HEK293T (cell line): ENCODE measurements at regions not wholly inside any gene's neighbourhood (a gene's known extent, or its start where the extent isn't known, plus 50 kb on each side); places are given as distances from the start of the nearest gene placed in this dataset.
"Not testable (repeated sequence)": the region's sequence is repeated elsewhere in the genome, so short reads cannot be mapped to it uniquely, and the experiment has no call there.

Source experiments
- CTCF ChIA-PET: fragments of 350-600 bp; formaldehyde crosslinking; extraction: SDS; loops from one replicate; lab custom pipeline; 2021; ENCODE audit warnings: antibody characterized with exemption, inconsistent platforms; lab: Yijun Ruan, JAX
- POLR2A ChIA-PET: fragments of 350-600 bp; formaldehyde crosslinking; extraction: SDS; loops from one replicate; lab custom pipeline; 2020; ENCODE audit warnings: antibody characterized with exemption, inconsistent platforms; lab: Yijun Ruan, JAX
- DNase-seq: peaks from one replicate; pipeline ENCODE4 v3.0.0; 2012; ENCODE audit warnings: mixed read lengths; ENCODE audit errors: extremely low spot score
- ARNT ChIP-seq: fragments of 450-650 bp; IDR thresholded peaks from 2 replicates; pipeline ENCODE4 v1.6.1; 2017; ENCODE audit warnings: mild to moderate bottlenecking
- BHLHE40 ChIP-seq: fragments of 450-650 bp; IDR thresholded peaks from 2 replicates; pipeline ENCODE4 v1.6.1; 2016; ENCODE audit warnings: mild to moderate bottlenecking, moderate library complexity, borderline replicate concordance
- CTBP1 ChIP-seq: fragments of 450-650 bp; IDR thresholded peaks from 2 replicates; pipeline ENCODE4 v1.6.1; 2016; ENCODE audit warnings: borderline replicate concordance
- ELF4 ChIP-seq: fragments of 450-650 bp; IDR thresholded peaks from 2 replicates; pipeline ENCODE4 v1.6.1; 2017; ENCODE audit warnings: antibody characterized with exemption
- FOXA1 ChIP-seq: fragments of 450-650 bp; IDR thresholded peaks from 2 replicates; pipeline ENCODE4 v1.6.1; 2016; ENCODE audit warnings: mild to moderate bottlenecking
- FOXK2 ChIP-seq: fragments of 450-650 bp; IDR thresholded peaks from 2 replicates; pipeline ENCODE4 v1.6.1; 2016; ENCODE audit warnings: mild to moderate bottlenecking
- FOXM1 ChIP-seq: fragments of 450-650 bp; IDR thresholded peaks from 2 replicates; pipeline ENCODE4 v1.6.1; 2017; ENCODE audit warnings: mild to moderate bottlenecking, borderline replicate concordance
- HDGF ChIP-seq: fragments of 450-650 bp; IDR thresholded peaks from 2 replicates; pipeline ENCODE4 v1.6.1; 2017; ENCODE audit warnings: antibody characterized with exemption, borderline replicate concordance
- L3MBTL2 ChIP-seq: fragments of 450-650 bp; conservative IDR thresholded peaks from 2 replicates; pipeline ENCODE4 v1.6.1; 2016; ENCODE audit warnings: mild to moderate bottlenecking
- LEF1 ChIP-seq: fragments of 450-650 bp; IDR thresholded peaks from 2 replicates; pipeline ENCODE4 v1.6.1; 2017; ENCODE audit warnings: mild to moderate bottlenecking, borderline replicate concordance
- NFRKB ChIP-seq: fragments of 450-650 bp; IDR thresholded peaks from 2 replicates; pipeline ENCODE4 v1.6.1; 2016; ENCODE audit warnings: mild to moderate bottlenecking, moderate library complexity
- SP1 ChIP-seq: fragments of 450-650 bp; IDR thresholded peaks from 2 replicates; pipeline ENCODE4 v1.6.1; 2017
- SUZ12 ChIP-seq: fragments of 450-650 bp; IDR thresholded peaks from 2 replicates; pipeline ENCODE4 v1.6.1; 2016; ENCODE audit warnings: mild to moderate bottlenecking
- TARDBP ChIP-seq: fragments of 450-650 bp; IDR thresholded peaks from 2 replicates; pipeline ENCODE4 v1.6.1; 2016
- ZNF384 ChIP-seq: fragments of 450-650 bp; IDR thresholded peaks from 2 replicates; pipeline ENCODE4 v1.6.1; 2016
- TF ChIP-seq, protein P1 (sequence below): fragments of 450-650 bp; IDR thresholded peaks from 2 replicates; pipeline ENCODE4 v1.6.1; 2016

DNA sequence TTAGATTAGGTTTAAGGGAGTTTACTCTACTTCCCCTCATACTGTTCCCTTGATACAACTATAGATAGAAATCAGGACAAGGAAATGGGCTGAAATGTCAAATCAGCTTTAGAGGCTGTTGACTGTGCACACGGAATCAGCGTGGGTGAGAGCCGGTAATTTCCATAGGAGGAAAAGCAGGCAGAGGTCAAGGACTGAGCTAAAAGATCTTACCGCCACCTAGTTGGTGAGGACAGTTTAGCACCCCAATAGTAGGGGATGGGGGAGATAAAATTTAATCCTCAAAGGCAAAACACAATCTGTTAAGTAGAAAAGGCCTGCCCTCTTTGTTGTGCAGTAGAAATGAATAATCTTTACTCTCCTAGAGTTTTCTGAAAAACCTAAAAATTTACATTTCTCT lies 1154.5 kb upstream of the CHAC2 start:
- DNase-seq: no peak
- POLR2A ChIA-PET: no interaction called here
- no peak for TF ChIP-seq ELF4
- TF ChIP-seq FOXA1: no peak
- no peak for TF ChIP-seq L3MBTL2
- TF ChIP-seq NFRKB: no peak
- TF ChIP-seq FOXM1: no peak
- no peak for TF ChIP-seq BHLHE40
- TF ChIP-seq ZNF384: no peak
- no peak for TF ChIP-seq LEF1
- TF ChIP-seq HDGF: no peak
- no peak for TF ChIP-seq FOXK2
- TF ChIP-seq SP1: no peak
- no peak for TF ChIP-seq TARDBP
- no peak for TF ChIP-seq SUZ12
- TF ChIP-seq, protein P1, sequence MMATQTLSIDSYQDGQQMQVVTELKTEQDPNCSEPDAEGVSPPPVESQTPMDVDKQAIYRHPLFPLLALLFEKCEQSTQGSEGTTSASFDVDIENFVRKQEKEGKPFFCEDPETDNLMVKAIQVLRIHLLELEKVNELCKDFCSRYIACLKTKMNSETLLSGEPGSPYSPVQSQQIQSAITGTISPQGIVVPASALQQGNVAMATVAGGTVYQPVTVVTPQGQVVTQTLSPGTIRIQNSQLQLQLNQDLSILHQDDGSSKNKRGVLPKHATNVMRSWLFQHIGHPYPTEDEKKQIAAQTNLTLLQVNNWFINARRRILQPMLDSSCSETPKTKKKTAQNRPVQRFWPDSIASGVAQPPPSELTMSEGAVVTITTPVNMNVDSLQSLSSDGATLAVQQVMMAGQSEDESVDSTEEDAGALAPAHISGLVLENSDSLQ: no peak
- no peak for TF ChIP-seq ARNT
- no peak for TF ChIP-seq CTBP1
- CTCF ChIA-PET: no interaction called here

DNA sequence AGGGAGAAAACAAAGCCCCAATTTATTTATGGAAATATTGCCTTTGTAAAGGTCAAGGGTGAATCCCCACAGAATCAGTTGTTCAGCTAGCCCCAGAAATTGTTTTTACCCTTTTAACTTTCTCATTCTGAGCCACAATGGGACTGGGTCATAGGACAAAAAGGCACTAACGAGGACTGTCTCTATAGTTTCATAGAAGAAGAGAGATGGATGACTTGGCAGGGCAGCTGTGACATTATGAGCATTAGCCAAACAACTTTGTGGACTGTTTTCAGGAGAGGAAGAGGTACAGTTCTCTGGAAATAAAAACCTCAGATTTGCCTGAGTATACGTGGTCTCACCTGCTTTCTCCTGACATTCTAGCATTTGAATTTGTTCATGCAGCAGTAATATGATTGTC lies 1155.8 kb upstream of the CHAC2 start:
- ChIA-PET CTCF (no interaction called here), POLR2A (no interaction called here)
- no peak for DNase-seq
- no peak for TF ChIP-seq FOXA1
- no peak for TF ChIP-seq NFRKB
- no peak for TF ChIP-seq ZNF384
- TF ChIP-seq BHLHE40: no peak
- TF ChIP-seq, protein P1: no peak
- TF ChIP-seq HDGF: no peak
- no peak for TF ChIP-seq FOXM1
- no peak for TF ChIP-seq TARDBP
- no peak for TF ChIP-seq CTBP1
- TF ChIP-seq ARNT: no peak
- no peak for TF ChIP-seq L3MBTL2
- no peak for TF ChIP-seq SUZ12
- no peak for TF ChIP-seq ELF4
- TF ChIP-seq SP1: no peak
- TF ChIP-seq FOXK2: no peak

DNA sequence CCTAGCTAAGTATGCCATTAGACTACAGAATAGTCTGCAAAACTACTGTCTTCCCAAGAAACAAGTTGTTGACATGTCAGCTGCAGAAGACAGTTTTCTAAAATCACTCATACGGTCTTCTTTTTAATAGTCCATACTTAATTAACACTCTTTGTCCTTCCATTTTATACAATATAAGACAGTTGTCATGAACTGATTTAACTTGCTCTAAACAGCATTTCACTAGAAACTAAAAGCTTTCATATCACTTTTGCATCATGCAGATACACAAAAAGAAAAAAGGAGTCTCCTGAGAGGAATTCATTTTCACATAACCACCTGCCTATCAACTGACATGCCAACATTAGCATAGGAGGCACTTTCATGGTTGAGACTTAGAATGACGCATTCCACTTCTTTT lies 1159.6 kb upstream of the CHAC2 start:
- POLR2A ChIA-PET: no interaction called here
- CTCF ChIA-PET: no interaction called here
- no peak for DNase-seq
- no peak for TF ChIP-seq HDGF
- TF ChIP-seq, protein P1: no peak
- TF ChIP-seq FOXA1: no peak
- no peak for TF ChIP-seq CTBP1
- TF ChIP-seq BHLHE40: no peak
- no peak for TF ChIP-seq NFRKB
- TF ChIP-seq ELF4: no peak
- TF ChIP-seq ZNF384: no peak
- TF ChIP-seq ARNT: no peak
- TF ChIP-seq LEF1: no peak
- no peak for TF ChIP-seq FOXM1
- no peak for TF ChIP-seq L3MBTL2
- TF ChIP-seq FOXK2: no peak
- no peak for TF ChIP-seq TARDBP
- TF ChIP-seq SP1: no peak
- no peak for TF ChIP-seq SUZ12

DNA sequence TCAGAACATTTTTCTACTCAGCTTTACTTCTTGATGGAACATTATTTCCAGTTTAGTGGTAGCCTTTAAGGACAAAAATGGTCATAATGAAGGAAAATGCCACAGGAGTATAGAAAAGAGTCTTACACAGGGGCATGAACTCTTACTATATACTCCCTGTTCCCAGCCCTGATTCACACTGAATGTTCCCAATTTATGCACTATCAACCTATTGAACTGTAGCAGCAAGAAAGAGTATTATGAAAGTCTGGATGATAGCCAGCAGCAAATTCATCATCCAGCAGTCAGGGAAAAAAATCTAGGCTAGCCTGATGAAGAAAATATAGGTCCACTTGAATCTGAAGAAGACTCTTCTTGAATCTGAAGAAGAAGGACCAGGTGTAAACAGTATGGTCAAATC lies 1170.3 kb upstream of the CHAC2 start:
- DNase-seq: no peak
- TF ChIP-seq FOXM1 (no peak), L3MBTL2 (no peak), SP1 (no peak), HDGF (no peak), BHLHE40 (no peak), NFRKB (no peak), FOXA1 (no peak), ELF4 (no peak), LEF1 (no peak), ARNT (no peak), CTBP1 (no peak), TARDBP (no peak), FOXK2 (no peak)
- TF ChIP-seq, protein P1: no peak
- CTCF ChIA-PET: no interaction called here
- POLR2A ChIA-PET: no interaction called here

DNA sequence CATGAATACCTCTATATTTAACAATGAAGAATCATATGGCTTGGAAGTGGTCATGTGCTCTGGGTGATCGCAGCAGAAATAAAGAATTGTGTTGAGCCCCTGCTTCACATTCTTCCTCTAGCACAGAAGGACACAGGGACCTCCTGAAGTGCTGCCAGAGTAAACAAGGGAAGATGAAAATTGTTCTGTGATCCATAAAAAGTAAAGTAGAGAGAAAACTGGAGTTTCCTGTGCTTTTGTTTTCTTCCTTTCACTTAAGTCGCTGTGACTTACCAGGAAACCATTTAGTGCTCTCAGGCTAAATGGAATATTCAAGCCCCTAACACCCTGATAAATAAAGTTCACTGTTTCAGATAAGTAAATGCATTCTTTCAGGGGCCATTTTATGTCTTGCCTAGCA lies 1173.6 kb upstream of the CHAC2 start:
- ChIA-PET CTCF (no interaction called here), POLR2A (no interaction called here)
- TF ChIP-seq FOXM1 (no peak), FOXA1 (no peak), FOXK2 (no peak), BHLHE40 (no peak), TARDBP (no peak), NFRKB (no peak)
- no peak for DNase-seq

DNA sequence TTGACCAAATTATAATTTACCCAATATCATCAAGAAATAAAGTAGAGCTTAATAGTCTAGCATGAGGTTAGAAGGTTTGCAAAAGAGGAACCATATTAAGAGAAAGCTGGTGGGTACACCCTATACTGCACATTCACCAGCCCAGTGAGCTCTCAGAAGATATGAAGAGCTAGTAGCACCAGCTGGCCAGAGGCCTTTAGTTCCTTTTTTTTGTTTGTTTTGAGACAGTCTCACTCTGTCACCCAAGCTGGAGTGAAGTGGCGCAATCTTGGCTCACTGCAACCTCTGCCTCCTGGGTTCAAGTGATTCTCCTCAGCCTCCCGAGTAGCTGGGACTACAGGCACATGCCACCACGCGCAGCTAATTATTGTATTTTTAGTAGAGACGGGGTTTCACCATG lies 1183.5 kb upstream of the CHAC2 start:
- DNase-seq, POLR2A ChIA-PET, CTCF ChIA-PET: not testable (repeated sequence)
